Panc1 (cell line): ENCODE measurements at regions not wholly inside any gene's neighbourhood (a gene's known extent, or its start where the extent isn't known, plus 50 kb on each side); places are given as distances from the start of the nearest gene placed in this dataset.

ENCODE experiments used
- POLR2AphosphoS5 ChIP-seq: IDR thresholded peaks from 2 replicates; pipeline ENCODE4 v1.6.1; 2012; ENCODE audit warnings: mild to moderate bottlenecking, low read depth, low read length, moderate library complexity
- REST ChIP-seq, 2 experiments: IDR thresholded peaks; 2 replicates each; pipeline ENCODE4 v1.6.1; 2011 to 2012; ENCODE audit warnings: low read depth in 2 of 2, control low read depth in 1 of 2, low read length in 1 of 2, mild to moderate bottlenecking in 1 of 2, moderate library complexity in 1 of 2; ENCODE audit not compliant: insufficient read depth in 1 of 2
- SIN3A ChIP-seq: IDR thresholded peaks from 2 replicates; pipeline ENCODE4 v1.6.1; 2012; ENCODE audit warnings: low read depth, mild to moderate bottlenecking, low read length, moderate library complexity, borderline replicate concordance; ENCODE audit not compliant: insufficient read depth
- TF ChIP-seq, protein P1 (sequence below): fragments of 450-650 bp; IDR thresholded peaks from 2 replicates; pipeline ENCODE4 v1.5.1; 2017; ENCODE audit warnings: mild to moderate bottlenecking

GRCh38 chr5:12399868-12400267, 495.6 kb upstream of the CTNND2 start:
- TF ChIP-seq, protein P1, sequence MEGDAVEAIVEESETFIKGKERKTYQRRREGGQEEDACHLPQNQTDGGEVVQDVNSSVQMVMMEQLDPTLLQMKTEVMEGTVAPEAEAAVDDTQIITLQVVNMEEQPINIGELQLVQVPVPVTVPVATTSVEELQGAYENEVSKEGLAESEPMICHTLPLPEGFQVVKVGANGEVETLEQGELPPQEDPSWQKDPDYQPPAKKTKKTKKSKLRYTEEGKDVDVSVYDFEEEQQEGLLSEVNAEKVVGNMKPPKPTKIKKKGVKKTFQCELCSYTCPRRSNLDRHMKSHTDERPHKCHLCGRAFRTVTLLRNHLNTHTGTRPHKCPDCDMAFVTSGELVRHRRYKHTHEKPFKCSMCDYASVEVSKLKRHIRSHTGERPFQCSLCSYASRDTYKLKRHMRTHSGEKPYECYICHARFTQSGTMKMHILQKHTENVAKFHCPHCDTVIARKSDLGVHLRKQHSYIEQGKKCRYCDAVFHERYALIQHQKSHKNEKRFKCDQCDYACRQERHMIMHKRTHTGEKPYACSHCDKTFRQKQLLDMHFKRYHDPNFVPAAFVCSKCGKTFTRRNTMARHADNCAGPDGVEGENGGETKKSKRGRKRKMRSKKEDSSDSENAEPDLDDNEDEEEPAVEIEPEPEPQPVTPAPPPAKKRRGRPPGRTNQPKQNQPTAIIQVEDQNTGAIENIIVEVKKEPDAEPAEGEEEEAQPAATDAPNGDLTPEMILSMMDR, result no peak
- TF ChIP-seq POLR2AphosphoS5 (no peak), REST (IDR thresholded peaks at IDR 0.05; ENCODE audit: insufficient read depth in 1 of 2, low read depth in 2 of 2, low read length in 1 of 2) (no peak), SIN3A (no peak)
